K562 (cell line): ENCODE measurements at regions not wholly inside any gene's neighbourhood (a gene's known extent, or its start where the extent isn't known, plus 50 kb on each side); places are given as distances from the start of the nearest gene placed in this dataset.

Experiments
- ATAC-seq: fragments of 200-7000 bp; cut with Tn5 transposase; 3 replicates; pipeline ENCODE4 v1.9.1; 2020; ENCODE audit warnings: moderate library complexity
- BruUV-seq: library from RNA; stranded (reverse); fragments of 400-500 nt; replicated peaks from 2 replicates; lab custom pipeline; 2021; lab: Mats Ljungman, UMichigan
- CTCF ChIA-PET: fragments of 300-600 bp; formaldehyde crosslinking; extraction: SDS; loops from one replicate; lab custom pipeline; 2021; ENCODE audit warnings: low intra/inter-chr PET ratio; lab: Yijun Ruan, JAX
- POLR2A ChIA-PET: fragments of 300-600, 350-650 bp; sonication (Branson Sonifier 250); formaldehyde crosslinking; extraction: SDS; loops from one replicate; lab custom pipeline; 2021; ENCODE audit warnings: antibody characterized with exemption, inconsistent platforms; lab: Yijun Ruan, JAX
- DNase-seq, 4 experiments: peaks; one replicate each; pipeline versions ENCODE4 v3.0.0 to v3.0.0-alpha.2; 2011 to 2018; ENCODE audit warnings: low spot score in 3 of 4, mixed read lengths in 3 of 4; ENCODE audit errors: extremely low read depth in 1 of 4
- FAIRE-seq: peaks from 2 replicates; lab custom pipeline; 2011; peaks lifted over from hg19 to GRCh38; lab: Jason Lieb, UNC
- H2AFZ ChIP-seq: 2 replicates; pipeline ENCODE4 v1.6.0; 2011; ENCODE audit warnings: low read depth, low read length, control low read depth, inconsistent platforms
- H3K27ac ChIP-seq: fragments of 200-600 bp; 3 replicates; pipeline ENCODE4 v1.8.0; 2011; ENCODE audit warnings: low read depth, mild to moderate bottlenecking, control low read depth, inconsistent platforms, low read length, moderate library complexity, mixed read lengths; ENCODE audit errors: extremely low read depth
- H3K27me3 ChIP-seq, 2 experiments: fragments of 300-600 bp in 1 of 2; 2 replicates in 1 of 2; 3 replicates in 1 of 2; pipeline versions ENCODE4 v1.6.0 to v1.8.0; 2011; ENCODE audit warnings: inconsistent platforms in 2 of 2, low read length in 2 of 2, mild to moderate bottlenecking in 1 of 2, mixed read lengths in 1 of 2, moderate library complexity in 1 of 2; ENCODE audit not compliant: control insufficient read depth in 2 of 2, insufficient read depth in 2 of 2
- H3K36me3 ChIP-seq: fragments of 300-600 bp; 3 replicates; pipeline ENCODE4 v1.8.0; 2011; ENCODE audit warnings: mild to moderate bottlenecking, low read length, inconsistent platforms; ENCODE audit not compliant: control insufficient read depth, insufficient read depth
- H3K4me1 ChIP-seq, 2 experiments: fragments of 200-600 bp in 1 of 2; replicated peaks in 1 of 2; 2 replicates in 1 of 2; 3 replicates in 1 of 2; pipeline versions ENCODE4 v1.5.1 to v1.8.0; 2011; ENCODE audit warnings: inconsistent platforms in 2 of 2, low read length in 2 of 2, mild to moderate bottlenecking in 1 of 2, mixed read lengths in 1 of 2, moderate library complexity in 1 of 2; ENCODE audit not compliant: control insufficient read depth in 2 of 2, insufficient read depth in 2 of 2
- H3K4me2 ChIP-seq: 2 replicates; pipeline ENCODE4 v1.6.1; 2011; ENCODE audit warnings: low read length, control low read depth, inconsistent platforms, mixed read lengths; ENCODE audit not compliant: insufficient read depth
- H3K4me3 ChIP-seq: fragments of 200-600 bp; sonication (generic), shearing (Covaris generic); 2 replicates; pipeline ENCODE4 v1.5.1; 2016; ENCODE audit warnings: control low read depth, inconsistent platforms
- H3K79me2 ChIP-seq: fragments of 200-600 bp; 3 replicates; pipeline ENCODE4 v1.8.0; 2011; ENCODE audit warnings: low read length, inconsistent platforms; ENCODE audit not compliant: control insufficient read depth, insufficient read depth
- H3K9ac ChIP-seq, 2 experiments: 2 replicates each; pipeline versions ENCODE4 v1.6.0 to v1.6.1; 2011; ENCODE audit warnings: low read depth in 2 of 2, low read length in 2 of 2, control low read depth in 1 of 2, inconsistent platforms in 1 of 2, mild to moderate bottlenecking in 1 of 2, mixed read lengths in 1 of 2; ENCODE audit not compliant: insufficient read depth in 1 of 2
- H3K9me1 ChIP-seq: one replicate; pipeline ENCODE4 v1.6.0; 2011; ENCODE audit warnings: inconsistent platforms, mild to moderate bottlenecking, low read length, moderate library complexity; ENCODE audit not compliant: control insufficient read depth, insufficient read depth
- H3K9me3 ChIP-seq: replicated peaks from 2 replicates; pipeline ENCODE4 v1.5.1; 2011; ENCODE audit warnings: low read depth, low read length, inconsistent platforms; ENCODE audit not compliant: control insufficient read depth, insufficient read depth
- H4K20me1 ChIP-seq: replicated peaks from 2 replicates; pipeline ENCODE4 v1.6.1; 2011; ENCODE audit warnings: low read length, inconsistent platforms, mixed read lengths; ENCODE audit not compliant: control insufficient read depth, insufficient read depth
- C11orf30 ChIP-seq: fragments of 450-650 bp; IDR thresholded peaks from 2 replicates; pipeline ENCODE4 v1.6.1; 2016; ENCODE audit warnings: low read depth, mild to moderate bottlenecking
- COPS2 ChIP-seq: fragments of 450-650 bp; conservative IDR thresholded peaks from 2 replicates; pipeline ENCODE4 v1.6.1; 2016; ENCODE audit warnings: mild to moderate bottlenecking, moderate library complexity
- GTF2A2 ChIP-seq: IDR thresholded peaks from 2 replicates; pipeline ENCODE4 v1.6.1; 2016; ENCODE audit warnings: mild to moderate bottlenecking, missing genetic modification characterization, missing compliant biosample characterization
- HEY1 ChIP-seq: fragments of 250-450 bp; sonication (Bioruptor Pico); IDR thresholded peaks from 2 replicates; pipeline ENCODE4 v1.5.0; 2020; ENCODE audit warnings: mild to moderate bottlenecking, moderate library complexity, borderline replicate concordance
- KLF10 ChIP-seq: fragments of 250-450 bp; sonication (Bioruptor Pico); IDR thresholded peaks from 2 replicates; pipeline ENCODE4 v1.6.1; 2021; ENCODE audit warnings: matching md5 sums
- MTA2 ChIP-seq: fragments of 450-650 bp; IDR thresholded peaks from 2 replicates; pipeline ENCODE4 v1.6.1; 2016; ENCODE audit warnings: low read depth
- SREBF2 ChIP-seq: sonication (generic); formaldehyde crosslinking; IDR thresholded peaks from 2 replicates; pipeline ENCODE4 v1.4.0; 2020; ENCODE audit warnings: mild to moderate bottlenecking, missing genetic modification reagents
- XRCC5 ChIP-seq: fragments of 200-400 bp; formaldehyde crosslinking; IDR thresholded peaks from 2 replicates; pipeline ENCODE4 v1.6.1; 2017; ENCODE audit warnings: low read depth, mild to moderate bottlenecking, low read length
- in situ Hi-C: fragments of 300-500 bp; cut with MboI; formaldehyde crosslinking; loops from 4 replicates; pipeline ENCODE4 v1.15.0; 2018; ENCODE audit warnings: inconsistent platforms, mixed read lengths
- intact Hi-C: fragments of 100-400 bp; cut with micrococcal nuclease; formaldehyde crosslinking; loops from 2 replicates; pipeline ENCODE4 v1.14.2; 2022
- TF ChIP-seq, protein P1 (sequence below): fragments of 200-800 bp; sonication (Bioruptor generic); IDR thresholded peaks from 2 replicates; pipeline ENCODE4 v1.6.1; 2017; ENCODE audit warnings: missing genetic modification characterization, missing compliant biosample characterization

DNA sequence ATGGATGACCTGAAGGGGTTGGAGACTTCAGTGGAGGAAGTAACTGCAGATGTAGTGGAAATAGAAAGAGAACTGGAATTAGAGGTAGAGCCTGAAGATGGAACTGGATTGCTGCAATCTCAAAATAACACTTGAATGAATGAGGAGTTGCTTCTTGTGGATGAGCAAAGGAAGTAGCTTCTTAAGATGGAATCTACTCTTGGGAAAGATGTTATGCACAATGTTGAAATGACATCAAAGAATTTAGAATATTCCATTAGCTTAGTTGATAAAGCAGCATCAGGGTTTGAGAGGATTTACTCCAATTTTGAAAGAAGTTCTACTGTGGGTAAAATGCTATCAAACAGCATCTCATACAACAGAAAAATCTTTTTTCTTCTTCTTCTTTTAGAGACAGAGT, 186.4 kb upstream of the PRKD1 start:
- Histone ChIP-seq H3K27me3 (no peaks in the 10 kb centered on the region), H3K9ac (no peak overlapping the region), H4K20me1 (no peaks in the 10 kb centered on the region), H3K27ac (no peak overlapping the region), H3K4me3 (no peak overlapping the region), H3K4me1 (no peaks in the 10 kb centered on the region), H3K4me2 (no peak overlapping the region), H3K79me2 (no peaks in the 10 kb centered on the region), H3K9me1 (no peaks in the 10 kb centered on the region), H2AFZ (no peak overlapping the region), H3K36me3 (no peaks in the 10 kb centered on the region), H3K9me3 (no peaks in the 10 kb centered on the region)
- no peak for TF ChIP-seq C11orf30
- TF ChIP-seq MTA2: no peak
- TF ChIP-seq KLF10 (CRISPR knock-in tag): no peak
- no peak for TF ChIP-seq SREBF2 (CRISPR knock-in tag)
- TF ChIP-seq GTF2A2: no peak
- no peak for TF ChIP-seq COPS2
- TF ChIP-seq HEY1: no peak
- TF ChIP-seq XRCC5: no peak
- TF ChIP-seq, protein P1, sequence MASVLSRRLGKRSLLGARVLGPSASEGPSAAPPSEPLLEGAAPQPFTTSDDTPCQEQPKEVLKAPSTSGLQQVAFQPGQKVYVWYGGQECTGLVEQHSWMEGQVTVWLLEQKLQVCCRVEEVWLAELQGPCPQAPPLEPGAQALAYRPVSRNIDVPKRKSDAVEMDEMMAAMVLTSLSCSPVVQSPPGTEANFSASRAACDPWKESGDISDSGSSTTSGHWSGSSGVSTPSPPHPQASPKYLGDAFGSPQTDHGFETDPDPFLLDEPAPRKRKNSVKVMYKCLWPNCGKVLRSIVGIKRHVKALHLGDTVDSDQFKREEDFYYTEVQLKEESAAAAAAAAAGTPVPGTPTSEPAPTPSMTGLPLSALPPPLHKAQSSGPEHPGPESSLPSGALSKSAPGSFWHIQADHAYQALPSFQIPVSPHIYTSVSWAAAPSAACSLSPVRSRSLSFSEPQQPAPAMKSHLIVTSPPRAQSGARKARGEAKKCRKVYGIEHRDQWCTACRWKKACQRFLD (CRISPR knock-in tag): no peak
- no TSS peak for BruUV-seq
- intact Hi-C loops: no loop called here
- DNase-seq (no peak), FAIRE-seq (no peak), ATAC-seq (no peak)
- POLR2A ChIA-PET: no interaction called here
- CTCF ChIA-PET: no interaction called here
- in situ Hi-C loops: no loop called here
